ENCODE measurements at regions not wholly inside any gene's neighbourhood (a gene's known extent, or its start where the extent isn't known, plus 50 kb on each side); places are given as distances from the start of the nearest gene placed in this dataset.

DNA sequence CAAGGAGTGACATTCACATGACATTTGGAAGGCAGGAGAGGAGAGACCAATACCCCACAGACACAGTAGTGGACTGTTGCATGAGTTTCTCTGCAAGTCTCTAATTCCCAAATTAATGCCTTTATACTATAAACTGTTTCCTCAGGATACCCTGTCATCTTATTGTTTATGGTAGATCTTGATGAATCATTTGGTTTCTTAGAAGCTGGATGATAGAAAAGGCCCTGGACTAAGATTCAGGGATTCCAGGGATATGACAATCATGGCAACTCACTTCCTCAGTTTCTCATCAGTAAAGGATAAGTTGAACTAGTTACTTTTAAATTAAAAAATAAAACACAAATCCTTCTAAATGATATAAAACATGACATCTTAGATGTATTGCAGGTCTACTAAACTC is 292.5 kb downstream of the TDRD15 start:
- no peak overlapping the region for H3K4me3 Mint-ChIP-seq (ENCODE audit: unreplicated experiment)
- Histone ChIP-seq H3K4me3 (ENCODE audit: low read depth, low read length) (no peak overlapping the region), H3K36me3 (ENCODE audit: control insufficient read depth, insufficient read depth, low read length) (no peaks in the 10 kb centered on the region), H3K4me1 (no peaks in the 10 kb centered on the region), H3K9me3 (no peaks in the 10 kb centered on the region), H3K27me3 (replicated peaks; ENCODE audit: control insufficient read depth, insufficient read depth, low read length) (no peaks in the 10 kb centered on the region)
- no peaks in the 10 kb centered on the region for H3K36me3 Mint-ChIP-seq (ENCODE audit: insufficient read depth, unreplicated experiment)
- TF ChIP-seq, protein P1, sequence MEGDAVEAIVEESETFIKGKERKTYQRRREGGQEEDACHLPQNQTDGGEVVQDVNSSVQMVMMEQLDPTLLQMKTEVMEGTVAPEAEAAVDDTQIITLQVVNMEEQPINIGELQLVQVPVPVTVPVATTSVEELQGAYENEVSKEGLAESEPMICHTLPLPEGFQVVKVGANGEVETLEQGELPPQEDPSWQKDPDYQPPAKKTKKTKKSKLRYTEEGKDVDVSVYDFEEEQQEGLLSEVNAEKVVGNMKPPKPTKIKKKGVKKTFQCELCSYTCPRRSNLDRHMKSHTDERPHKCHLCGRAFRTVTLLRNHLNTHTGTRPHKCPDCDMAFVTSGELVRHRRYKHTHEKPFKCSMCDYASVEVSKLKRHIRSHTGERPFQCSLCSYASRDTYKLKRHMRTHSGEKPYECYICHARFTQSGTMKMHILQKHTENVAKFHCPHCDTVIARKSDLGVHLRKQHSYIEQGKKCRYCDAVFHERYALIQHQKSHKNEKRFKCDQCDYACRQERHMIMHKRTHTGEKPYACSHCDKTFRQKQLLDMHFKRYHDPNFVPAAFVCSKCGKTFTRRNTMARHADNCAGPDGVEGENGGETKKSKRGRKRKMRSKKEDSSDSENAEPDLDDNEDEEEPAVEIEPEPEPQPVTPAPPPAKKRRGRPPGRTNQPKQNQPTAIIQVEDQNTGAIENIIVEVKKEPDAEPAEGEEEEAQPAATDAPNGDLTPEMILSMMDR (IDR thresholded peaks at IDR 0.05; ENCODE audit: insufficient read depth in 1 of 2, low read depth in 1 of 2, low read length in 1 of 2, severe bottlenecking in 1 of 2, unreplicated experiment in 1 of 2), result no peak
- no TSS peak for BruUV-seq (replicated peaks)
- ChIA-PET CTCF (no interaction called here), POLR2A (no interaction called here)
- no peaks in the 10 kb centered on the region for H3K27me3 Mint-ChIP-seq (ENCODE audit: insufficient read depth, unreplicated experiment)
- intact Hi-C loops (cut with micrococcal nuclease; ENCODE audit: unreplicated experiment), result no loop called here
- no peak overlapping the region for H3K27ac Mint-ChIP-seq (ENCODE audit: unreplicated experiment)
- DNase-seq, result no peak
- peaks cover 15% of the 10 kb centered on the region for H3K9me3 Mint-ChIP-seq (ENCODE audit: unreplicated experiment)
- no peaks in the 10 kb centered on the region for H3K4me1 Mint-ChIP-seq (ENCODE audit: low read depth, unreplicated experiment)

DNA sequence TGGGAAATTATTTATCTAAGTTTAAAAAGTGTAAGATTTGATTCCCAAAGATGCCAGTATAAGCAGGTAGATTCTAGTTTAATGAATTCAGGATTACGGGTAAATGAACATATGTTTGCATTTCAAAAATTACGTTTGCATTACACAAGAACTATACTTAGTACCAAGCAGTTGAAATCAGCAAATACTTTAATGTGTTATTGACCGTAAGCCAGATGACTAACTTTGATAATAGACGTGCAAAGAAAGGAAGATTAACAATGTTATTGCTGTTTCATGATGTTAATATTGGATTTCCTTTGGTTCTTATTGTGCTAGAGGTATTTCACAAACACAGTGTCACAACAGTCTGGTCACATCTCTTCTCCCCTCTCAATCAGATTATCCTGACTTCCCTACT is 294.7 kb downstream of the TDRD15 start:
- no peaks in the 10 kb centered on the region for H3K27me3 ChIP-seq (replicated peaks; ENCODE audit: control insufficient read depth, insufficient read depth, low read length)
- Mint-ChIP-seq H3K9me3 (ENCODE audit: unreplicated experiment) (peaks cover 15% of the 10 kb centered on the region), H3K36me3 (ENCODE audit: insufficient read depth, unreplicated experiment) (no peaks in the 10 kb centered on the region), H3K27ac (ENCODE audit: unreplicated experiment) (no peak overlapping the region), H3K27me3 (ENCODE audit: insufficient read depth, unreplicated experiment) (no peaks in the 10 kb centered on the region), H3K4me3 (ENCODE audit: unreplicated experiment) (no peak overlapping the region), H3K4me1 (ENCODE audit: low read depth, unreplicated experiment) (no peaks in the 10 kb centered on the region)
- TF ChIP-seq, protein P1 (IDR thresholded peaks at IDR 0.05; ENCODE audit: insufficient read depth in 1 of 2, low read depth in 1 of 2, low read length in 1 of 2, severe bottlenecking in 1 of 2, unreplicated experiment in 1 of 2), result no peak
- ChIA-PET POLR2A (no interaction called here), CTCF (no interaction called here)
- H3K4me3 ChIP-seq (ENCODE audit: low read depth, low read length), result no peak overlapping the region
- no peaks in the 10 kb centered on the region for H3K9me3 ChIP-seq
- no peak for DNase-seq
- H3K4me1 ChIP-seq, result no peaks in the 10 kb centered on the region
- BruUV-seq (replicated peaks), result no TSS peak
- intact Hi-C loops (cut with micrococcal nuclease; ENCODE audit: unreplicated experiment), result no loop called here
- H3K36me3 ChIP-seq (ENCODE audit: control insufficient read depth, insufficient read depth, low read length), result no peaks in the 10 kb centered on the region

DNA sequence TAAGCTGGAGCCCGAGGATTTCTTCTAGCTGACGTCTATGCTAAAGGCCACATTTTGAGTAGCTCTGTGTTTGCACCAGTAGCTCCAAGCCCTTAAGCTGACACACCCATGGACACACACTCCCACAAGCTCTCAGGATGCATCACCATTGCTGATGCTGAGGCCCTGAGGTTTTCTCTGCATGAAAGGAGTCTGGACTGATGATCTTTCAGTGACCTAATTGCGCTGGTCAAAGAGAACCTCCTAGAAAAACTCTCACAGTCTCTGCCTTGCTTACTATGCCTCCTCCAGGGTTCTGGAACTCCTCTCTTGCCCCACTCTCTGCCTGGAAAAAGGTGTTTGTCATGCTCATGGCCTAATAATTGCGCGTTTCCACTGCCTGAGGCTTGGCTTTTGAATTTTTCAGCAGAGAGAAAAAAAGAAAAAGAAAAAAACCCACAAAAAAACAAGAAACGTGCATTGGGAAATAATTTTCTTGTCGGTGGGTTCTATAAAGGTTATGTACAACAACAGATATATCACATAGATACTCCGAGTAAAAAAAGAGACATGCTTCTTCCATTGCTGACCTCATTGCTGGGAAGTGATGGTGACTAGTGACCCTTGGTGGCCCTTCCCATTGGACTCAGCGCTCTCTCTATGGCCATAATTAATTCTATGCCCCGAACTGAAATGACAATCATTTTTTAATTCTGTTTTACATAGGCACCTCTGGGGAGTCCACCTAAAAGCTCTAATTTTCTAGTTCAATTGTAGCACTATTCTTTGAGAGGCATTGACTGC is 297.0 kb downstream of the TDRD15 start:
- no TSS peak for BruUV-seq (replicated peaks)
- intact Hi-C loops (cut with micrococcal nuclease; ENCODE audit: unreplicated experiment), result no loop called here
- POLR2A ChIA-PET, result no interaction called here
- Mint-ChIP-seq H3K27me3 (ENCODE audit: insufficient read depth, unreplicated experiment) (no peaks in the 10 kb centered on the region), H3K4me3 (ENCODE audit: unreplicated experiment) (no peak overlapping the region), H3K4me1 (ENCODE audit: low read depth, unreplicated experiment) (no peaks in the 10 kb centered on the region), H3K9me3 (ENCODE audit: unreplicated experiment) (peaks cover 1% of the 10 kb centered on the region), H3K27ac (ENCODE audit: unreplicated experiment) (no peak overlapping the region), H3K36me3 (ENCODE audit: insufficient read depth, unreplicated experiment) (no peaks in the 10 kb centered on the region)
- no peak overlapping the region for H3K4me3 ChIP-seq (ENCODE audit: low read depth, low read length)
- no peak for DNase-seq
- no peaks in the 10 kb centered on the region for H3K27me3 ChIP-seq (replicated peaks; ENCODE audit: control insufficient read depth, insufficient read depth, low read length)
- TF ChIP-seq, protein P1 (IDR thresholded peaks at IDR 0.05; ENCODE audit: insufficient read depth in 1 of 2, low read depth in 1 of 2, low read length in 1 of 2, severe bottlenecking in 1 of 2, unreplicated experiment in 1 of 2), result no peak
- no peaks in the 10 kb centered on the region for H3K36me3 ChIP-seq (ENCODE audit: control insufficient read depth, insufficient read depth, low read length)
- CTCF ChIA-PET, result interaction anchor here (1.1 kb wide), 1 partner anchor 28 kb away, joined by 3 read pairs; no protein-coding TSS in a partner anchor
- no peaks in the 10 kb centered on the region for H3K9me3 ChIP-seq
- H3K4me1 ChIP-seq, result no peaks in the 10 kb centered on the region

Measured in Caco-2 (cell line).